ENCODE measurements at regions not wholly inside any gene's neighbourhood (a gene's known extent, or its start where the extent isn't known, plus 50 kb on each side); places are given as distances from the start of the nearest gene placed in this dataset.

DNA sequence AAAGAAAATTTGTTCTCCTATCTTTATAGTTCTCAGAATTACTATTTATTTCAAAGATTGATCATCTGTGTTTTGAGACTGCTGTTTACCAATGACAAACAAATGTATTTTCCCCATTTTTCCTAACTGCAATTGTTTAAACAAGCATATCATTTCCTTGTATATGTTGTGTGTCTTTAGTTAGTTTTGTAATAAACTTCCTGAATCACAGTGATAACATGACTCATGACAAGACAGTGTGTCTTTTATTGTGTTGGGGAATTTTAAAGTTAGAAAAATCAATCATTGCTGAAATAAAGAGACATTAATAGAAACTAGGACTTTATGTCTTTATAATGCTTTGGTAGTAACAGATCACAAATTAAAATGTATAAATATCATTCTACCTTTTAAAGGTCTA lies 348.5 kb downstream of the KCNJ2 start:
- TF ChIP-seq POLR2A (IDR thresholded peaks at IDR 0.05; ENCODE audit: low read depth, low read length) (no peak), POLR2AphosphoS5 (IDR thresholded peaks at IDR 0.05; ENCODE audit: low read depth, low read length) (no peak)
